ENCODE measurements at regions not wholly inside any gene's neighbourhood (a gene's known extent, or its start where the extent isn't known, plus 50 kb on each side); places are given as distances from the start of the nearest gene placed in this dataset.

DNA sequence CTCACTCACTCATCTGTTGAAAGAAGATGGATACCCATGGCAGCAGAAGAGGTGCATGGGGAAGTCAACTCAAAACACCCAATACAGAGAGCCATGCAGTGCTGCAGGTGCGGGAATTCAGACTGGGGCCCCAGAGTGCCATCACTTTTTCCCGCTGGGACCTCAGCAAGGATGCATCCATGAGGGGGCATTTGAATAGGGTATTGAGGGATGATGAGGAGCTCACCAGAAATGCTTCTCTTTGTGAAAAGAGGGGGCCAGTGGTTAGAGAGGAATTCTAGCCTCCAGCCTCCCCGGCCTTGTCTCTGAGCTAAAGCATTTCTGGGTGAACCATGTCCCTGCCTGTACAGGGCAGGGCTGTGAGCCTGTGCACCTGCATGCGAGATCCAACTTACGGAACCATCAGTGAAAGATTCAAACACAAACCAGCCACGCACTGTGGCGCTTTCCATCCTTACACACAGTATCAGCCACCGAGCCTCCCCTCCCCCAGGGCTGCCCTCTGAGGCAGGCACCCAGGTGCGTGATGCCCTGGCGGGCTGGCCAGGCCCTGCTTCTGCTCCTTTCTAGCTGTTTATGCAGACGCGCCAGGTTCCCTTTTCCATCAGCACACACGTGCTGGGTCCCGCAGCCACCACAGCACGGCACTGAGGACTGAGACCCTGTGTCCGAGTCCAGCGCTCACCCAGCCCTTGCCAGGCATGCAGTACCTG is 1177.2 kb downstream of the BRD1 start:
- Histone ChIP-seq H3K4me3 (ENCODE audit: low read length) (no peak overlapping the region), H3K36me3 (replicated peaks; ENCODE audit: insufficient read depth, low read length) (no peaks in the 10 kb centered on the region), H2AFZ (ENCODE audit: low read length) (no peak overlapping the region), H3F3A (ENCODE audit: insufficient read depth, low read length) (no peaks in the 10 kb centered on the region), H4K20me1 (ENCODE audit: insufficient read depth, low read length) (no peaks in the 10 kb centered on the region), H3K79me2 (ENCODE audit: low read length) (peaks cover 4% of the 10 kb centered on the region; the same call in 1 of the 2 replicates), H3K4me1 (ENCODE audit: low read length) (no peaks in the 10 kb centered on the region), H3K9me3 (replicated peaks; ENCODE audit: insufficient read depth, low read length) (no peaks in the 10 kb centered on the region), H3K4me2 (ENCODE audit: low read depth, low read length) (no peak overlapping the region), H3K27ac (ENCODE audit: low read length) (no peak overlapping the region), H3K27me3 (replicated peaks; ENCODE audit: insufficient read depth, low read length) (no peaks in the 10 kb centered on the region), H3K9ac (ENCODE audit: low read length) (no peak overlapping the region), H3K9me2 (replicated peaks; ENCODE audit: insufficient read depth, low read length) (no peaks in the 10 kb centered on the region)
- TF ChIP-seq EZH2phosphoT487 (IDR thresholded peaks at IDR 0.05; ENCODE audit: low read length): no peak
- TF ChIP-seq EZH2 (optimal IDR thresholded peaks at IDR 0.05; ENCODE audit: low read depth, low read length): no peak
- no peak for TF ChIP-seq CTCF (IDR thresholded peaks at IDR 0.05; ENCODE audit: low read length)
- no peak for DNase-seq

GRCh38 chr22:48649466-48649865 is 1178.2 kb downstream of the BRD1 start:
- no peak for DNase-seq
- Histone ChIP-seq H3F3A (ENCODE audit: insufficient read depth, low read length) (no peaks in the 10 kb centered on the region), H2AFZ (ENCODE audit: low read length) (no peak overlapping the region), H3K27ac (ENCODE audit: low read length) (no peak overlapping the region), H3K9ac (ENCODE audit: low read length) (no peak overlapping the region), H3K27me3 (replicated peaks; ENCODE audit: insufficient read depth, low read length) (no peaks in the 10 kb centered on the region), H4K20me1 (ENCODE audit: insufficient read depth, low read length) (no peaks in the 10 kb centered on the region), H3K79me2 (ENCODE audit: low read length) (no peaks in the 10 kb centered on the region), H3K9me2 (replicated peaks; ENCODE audit: insufficient read depth, low read length) (no peaks in the 10 kb centered on the region), H3K9me3 (replicated peaks; ENCODE audit: insufficient read depth, low read length) (no peaks in the 10 kb centered on the region), H3K36me3 (replicated peaks; ENCODE audit: insufficient read depth, low read length) (no peaks in the 10 kb centered on the region), H3K4me2 (ENCODE audit: low read depth, low read length) (no peak overlapping the region), H3K4me1 (ENCODE audit: low read length) (no peaks in the 10 kb centered on the region), H3K4me3 (ENCODE audit: low read length) (no peak overlapping the region)
- no peak for TF ChIP-seq EZH2phosphoT487 (IDR thresholded peaks at IDR 0.05; ENCODE audit: low read length)
- no peak for TF ChIP-seq CTCF (IDR thresholded peaks at IDR 0.05; ENCODE audit: low read length)
- no peak for TF ChIP-seq EZH2 (optimal IDR thresholded peaks at IDR 0.05; ENCODE audit: low read depth, low read length)

GRCh38 chr22:48649031-48649430 is 1178.6 kb downstream of the BRD1 start:
- H3K27ac ChIP-seq (ENCODE audit: low read length): no peak overlapping the region
- H3K9me2 ChIP-seq (replicated peaks; ENCODE audit: insufficient read depth, low read length): no peaks in the 10 kb centered on the region
- no peaks in the 10 kb centered on the region for H3K27me3 ChIP-seq (replicated peaks; ENCODE audit: insufficient read depth, low read length)
- no peak for DNase-seq
- H3K4me2 ChIP-seq (ENCODE audit: low read depth, low read length): no peak overlapping the region
- no peak for TF ChIP-seq EZH2 (optimal IDR thresholded peaks at IDR 0.05; ENCODE audit: low read depth, low read length)
- no peak for TF ChIP-seq CTCF (IDR thresholded peaks at IDR 0.05; ENCODE audit: low read length)
- TF ChIP-seq EZH2phosphoT487 (IDR thresholded peaks at IDR 0.05; ENCODE audit: low read length): no peak
- H2AFZ ChIP-seq (ENCODE audit: low read length): no peak overlapping the region
- no peak overlapping the region for H3K4me3 ChIP-seq (ENCODE audit: low read length)
- no peaks in the 10 kb centered on the region for H3K79me2 ChIP-seq (ENCODE audit: low read length)
- no peaks in the 10 kb centered on the region for H3K4me1 ChIP-seq (ENCODE audit: low read length)
- no peaks in the 10 kb centered on the region for H3K9me3 ChIP-seq (replicated peaks; ENCODE audit: insufficient read depth, low read length)
- H4K20me1 ChIP-seq (ENCODE audit: insufficient read depth, low read length): no peaks in the 10 kb centered on the region
- H3K9ac ChIP-seq (ENCODE audit: low read length): no peak overlapping the region
- H3F3A ChIP-seq (ENCODE audit: insufficient read depth, low read length): no peaks in the 10 kb centered on the region
- no peaks in the 10 kb centered on the region for H3K36me3 ChIP-seq (replicated peaks; ENCODE audit: insufficient read depth, low read length)

Data from MM.1S (cell line).